Dermis blood vessel endothelial cell (primary cell): ENCODE measurements at regions not wholly inside any gene's neighbourhood (a gene's known extent, or its start where the extent isn't known, plus 50 kb on each side); places are given as distances from the start of the nearest gene placed in this dataset.
"Not testable (repeated sequence)": the region's sequence is repeated elsewhere in the genome, so short reads cannot be mapped to it uniquely, and the experiment has no call there.

Source experiments
- DNase-seq: peaks from one replicate; pipeline ENCODE4 v3.0.0; 2010

DNA sequence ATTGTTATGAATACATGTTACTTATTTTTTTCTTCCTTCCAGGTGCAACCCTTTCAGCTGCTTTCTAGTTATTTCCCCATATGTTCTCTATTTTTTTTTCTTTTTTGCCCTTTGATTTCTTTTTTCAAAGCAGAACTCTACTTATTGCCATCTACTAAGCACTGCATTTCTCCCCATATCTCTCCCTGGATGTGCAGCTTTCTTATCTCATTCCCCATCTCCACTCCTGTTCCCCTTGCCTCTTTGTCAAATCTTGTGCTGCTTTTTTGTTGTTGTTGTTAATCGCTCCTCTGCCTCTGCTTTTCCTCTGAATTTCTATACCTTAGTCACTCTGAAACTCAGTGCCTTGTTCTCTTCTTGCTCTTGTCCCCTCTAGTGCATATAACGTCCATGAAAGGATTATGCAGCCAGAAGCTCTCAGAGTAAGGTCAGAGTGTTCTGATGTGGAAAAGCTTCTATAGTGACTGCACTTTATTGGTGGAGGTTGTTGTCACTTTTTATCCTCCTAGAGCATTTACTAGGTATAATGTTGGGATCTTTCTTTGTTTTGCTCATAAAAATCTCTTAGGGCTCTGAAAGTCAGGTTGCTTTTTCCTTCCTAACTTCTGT lies 51.1 kb upstream of the JADE1 start:
- no peak for DNase-seq

DNA sequence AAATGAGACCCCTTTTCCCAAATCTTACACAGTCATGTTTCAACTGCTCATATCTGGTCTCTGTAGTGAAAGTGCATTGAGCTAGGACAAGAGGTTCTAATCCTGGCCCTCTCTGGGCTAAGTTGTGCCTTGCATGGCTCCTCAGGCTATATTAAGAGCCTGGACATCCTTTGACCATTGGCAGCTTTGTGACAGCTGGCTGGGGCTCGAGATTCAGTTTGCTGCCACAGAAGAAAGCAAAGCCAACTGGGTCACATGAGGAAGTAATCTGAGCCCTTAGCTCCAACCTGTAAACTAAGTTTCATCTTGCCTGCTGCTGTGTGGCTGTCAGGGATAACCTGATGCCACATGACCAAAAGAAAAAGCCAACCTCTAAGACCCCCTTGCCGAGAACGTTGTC lies 51.8 kb upstream of the JADE1 start:
- DNase-seq = no peak

DNA sequence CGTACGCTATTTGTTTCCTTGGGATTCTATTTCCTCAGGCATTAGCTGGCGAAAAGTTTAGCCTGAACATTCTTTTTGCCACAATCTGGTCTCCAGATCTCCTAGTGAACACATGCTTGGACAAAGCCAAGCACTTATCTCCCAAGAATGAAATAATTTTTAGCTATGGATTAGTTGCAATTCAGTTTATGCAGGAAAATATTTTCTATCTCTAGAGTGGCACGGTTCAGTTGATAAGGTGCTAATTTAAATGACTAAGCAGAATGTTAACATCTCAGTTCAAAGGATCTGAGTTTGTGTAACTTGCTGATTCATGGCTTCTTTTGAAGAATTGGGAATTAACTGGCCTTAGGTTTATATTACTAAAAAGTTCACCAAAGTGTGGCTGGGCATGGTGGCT lies 58.1 kb upstream of the JADE1 start:
- DNase-seq = no peak

DNA sequence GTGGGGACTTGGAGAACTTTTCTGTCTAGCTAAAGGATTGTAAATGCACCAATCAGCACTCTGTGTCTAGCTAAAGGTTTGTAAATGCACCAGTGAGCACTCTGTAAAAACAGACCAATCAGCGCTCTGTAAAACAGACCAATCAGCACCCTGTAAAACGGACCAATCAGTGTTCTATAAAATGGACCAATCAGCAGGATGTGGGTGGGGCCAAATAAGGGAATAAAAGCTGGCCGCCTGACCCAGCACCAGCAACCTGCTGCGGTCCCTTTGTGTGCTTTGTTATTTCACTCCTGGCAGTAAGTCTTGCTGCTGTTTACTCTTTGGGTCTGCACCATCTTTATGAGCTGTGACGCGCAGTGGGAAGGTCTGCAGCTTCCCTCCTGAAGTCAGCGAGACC lies 67.8 kb upstream of the JADE1 start:
- DNase-seq = not testable (repeated sequence)

DNA sequence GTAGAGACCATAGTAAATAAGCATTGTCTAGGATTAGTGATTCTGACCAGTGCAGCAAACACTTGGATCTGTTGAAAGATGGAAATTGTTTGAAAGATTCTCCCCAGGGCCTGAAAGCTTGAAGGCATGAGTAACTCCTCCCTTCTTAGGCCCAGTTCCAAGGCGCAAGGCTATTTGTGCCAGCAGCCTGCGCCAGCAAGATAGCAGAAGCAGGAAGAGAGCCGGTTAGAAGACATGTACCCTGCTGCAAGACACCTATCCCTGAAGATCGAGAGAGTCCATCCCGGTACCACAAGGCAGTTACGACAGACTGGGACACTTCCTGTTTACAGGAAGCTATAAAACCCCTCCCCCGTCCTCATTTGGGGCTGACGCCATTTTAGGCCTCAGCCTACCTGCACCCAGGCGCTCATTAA lies 72.4 kb upstream of the JADE1 start:
- DNase-seq = no peak

DNA sequence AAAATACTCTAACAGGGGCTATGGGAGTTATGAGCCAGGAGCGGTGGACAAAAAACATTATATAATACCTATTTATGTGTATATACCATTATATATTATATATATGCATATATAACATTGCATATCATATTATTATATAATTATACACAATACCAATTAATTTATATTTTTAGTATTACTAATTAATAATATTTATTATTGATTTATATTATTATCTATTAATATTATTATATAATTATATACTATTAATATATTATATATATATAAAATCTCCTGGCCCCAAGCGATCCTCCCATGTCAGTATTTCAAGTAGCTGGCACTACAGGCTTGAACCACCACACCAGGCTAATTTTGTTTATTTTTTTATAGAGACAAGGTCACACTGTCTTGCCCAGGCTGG lies 73.8 kb upstream of the JADE1 start:
- DNase-seq = no peak

DNA sequence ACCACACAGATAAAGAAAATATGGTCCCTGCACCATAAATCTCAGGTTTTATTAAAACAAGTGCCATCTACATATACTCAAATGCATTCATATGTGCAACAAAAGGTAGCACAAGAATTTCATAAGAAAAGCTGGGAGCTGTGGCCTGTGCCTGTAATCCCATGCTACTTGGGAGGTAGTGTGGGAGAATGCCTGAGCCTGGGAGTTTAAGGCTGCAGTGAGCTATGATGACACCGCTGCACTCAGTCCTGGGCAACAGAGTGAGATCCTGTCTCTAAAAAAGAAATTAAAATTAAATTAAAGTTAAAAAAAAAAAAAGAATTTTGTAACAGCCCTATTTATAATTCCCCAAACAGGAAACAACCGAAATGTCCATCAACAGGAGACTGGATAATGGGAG lies 81.3 kb upstream of the JADE1 start:
- no peak for DNase-seq

DNA sequence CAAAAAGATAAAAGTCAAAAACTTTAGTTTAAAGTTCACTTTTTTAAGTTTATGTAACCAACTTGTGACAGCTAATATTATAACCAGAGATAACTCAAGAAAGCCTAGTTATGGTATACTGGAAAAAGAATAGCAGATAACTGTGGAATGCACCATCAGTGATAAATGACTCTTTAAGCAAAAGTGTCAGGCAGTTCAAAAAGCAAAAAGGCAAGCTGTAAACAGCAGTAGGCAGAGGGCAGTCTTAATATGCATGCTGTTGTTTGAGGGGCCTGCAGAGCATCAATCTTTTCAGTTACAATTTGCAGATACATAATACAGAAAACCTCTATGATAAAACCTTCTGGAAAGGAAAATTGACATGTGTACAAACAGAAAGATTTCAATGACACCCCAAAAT lies 81.8 kb upstream of the JADE1 start:
- DNase-seq = no peak

DNA sequence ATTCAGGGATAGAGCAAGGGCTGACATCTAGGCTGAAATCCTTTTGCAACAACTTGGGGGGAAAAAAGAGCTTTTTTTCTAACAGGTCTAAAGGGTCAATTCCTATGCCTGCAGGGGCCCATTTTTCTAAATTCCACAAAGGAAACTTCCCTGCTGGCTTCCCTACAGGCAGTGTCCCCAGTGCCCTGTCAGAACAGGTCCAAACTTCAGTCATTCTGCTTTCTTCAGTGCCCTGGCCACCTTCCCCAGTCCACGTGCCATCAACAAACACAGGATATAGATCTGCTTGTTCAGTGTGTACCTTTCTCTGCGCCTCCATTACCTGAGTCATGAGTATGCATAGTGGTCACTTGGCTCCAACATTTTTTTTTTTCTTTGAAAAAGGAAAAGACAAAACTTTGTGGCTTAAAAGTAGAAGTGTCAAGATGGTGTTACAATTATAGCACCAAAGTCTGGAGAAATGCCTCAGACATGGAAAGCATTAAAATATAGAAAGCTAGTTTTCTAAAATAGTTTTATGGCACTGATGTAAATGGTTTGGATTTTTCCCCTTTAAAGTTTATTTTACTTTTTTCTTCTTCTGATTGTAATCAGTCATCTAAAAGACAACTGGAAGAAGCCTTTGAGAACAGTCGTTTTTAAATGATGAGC lies 84.0 kb upstream of the JADE1 start:
- no peak for DNase-seq

DNA sequence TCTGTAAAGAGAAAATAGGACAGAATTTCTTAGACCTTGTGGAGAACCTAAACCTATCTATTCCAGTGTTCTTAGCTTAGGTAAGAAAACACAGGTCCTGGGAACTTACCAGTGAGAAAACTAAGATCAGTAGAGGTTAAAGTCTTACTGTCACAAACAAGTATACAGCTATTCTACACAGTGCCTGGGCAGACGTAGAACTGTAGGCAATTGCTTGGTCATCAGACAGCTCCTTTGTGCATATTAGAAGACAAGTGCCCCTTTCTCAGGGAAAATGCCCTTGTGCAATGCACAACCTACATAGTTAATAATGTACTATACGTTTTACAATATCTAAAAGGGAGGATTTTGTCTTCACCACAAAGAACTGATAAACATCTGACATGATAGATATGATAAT lies 86.6 kb upstream of the JADE1 start:
- DNase-seq = no peak

DNA sequence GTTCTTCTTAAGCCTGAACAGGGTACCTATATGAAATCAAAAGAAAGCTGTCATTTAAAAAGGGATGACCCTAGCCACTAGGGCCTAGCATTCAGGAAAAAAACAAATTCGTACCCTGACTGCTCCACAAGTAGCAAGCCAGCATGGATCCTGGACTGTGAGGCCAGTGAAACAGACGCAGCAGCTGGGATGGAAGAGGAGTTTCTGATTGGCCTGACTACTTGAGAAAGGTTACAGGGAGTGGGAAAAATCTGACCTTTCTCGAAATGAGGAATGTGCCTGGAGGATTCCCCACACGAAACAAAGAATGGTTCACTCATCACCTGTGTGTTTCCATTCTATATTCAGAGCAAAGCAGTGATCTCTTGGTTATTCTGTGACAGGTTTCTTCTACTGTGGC lies 87.6 kb upstream of the JADE1 start:
- DNase-seq = no peak

DNA sequence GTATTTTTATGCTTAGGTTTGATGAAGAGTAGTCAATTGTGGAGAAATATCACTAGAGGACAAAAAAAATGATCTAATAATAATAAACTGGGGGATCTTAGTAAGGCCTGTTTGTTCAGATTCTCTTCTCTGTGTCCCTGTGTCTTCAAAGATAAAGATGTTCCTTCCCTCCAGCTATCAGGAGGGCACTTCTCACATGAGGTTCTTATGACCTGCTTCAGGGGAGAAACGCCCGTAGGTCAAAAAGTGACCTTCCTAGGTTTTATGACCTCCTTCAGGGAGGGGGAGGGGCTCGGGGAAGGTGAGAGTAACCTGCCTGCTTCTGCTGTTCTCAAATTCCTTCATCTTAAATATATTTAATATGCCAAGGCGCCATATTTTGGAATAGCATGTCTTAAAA lies 89.2 kb upstream of the JADE1 start:
- no peak for DNase-seq

DNA sequence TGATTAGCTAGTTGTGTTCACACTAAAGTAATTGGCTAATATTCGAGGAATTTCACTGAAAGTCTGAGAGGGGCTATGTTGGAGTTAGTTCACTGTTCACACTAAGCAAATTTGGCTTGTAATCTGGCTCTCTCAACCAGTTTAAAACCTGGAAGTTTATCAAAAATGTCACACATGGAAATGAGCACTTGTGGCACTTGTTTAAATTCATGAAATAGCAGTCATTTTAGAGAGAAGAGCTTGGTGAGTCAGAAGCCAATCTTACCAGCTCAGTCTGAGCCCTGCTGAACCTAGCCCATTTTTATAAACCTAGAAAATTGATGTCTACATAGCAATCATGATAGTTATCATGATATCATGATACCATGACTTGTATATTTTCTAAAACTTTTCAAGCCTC lies 90.7 kb upstream of the JADE1 start:
- no peak for DNase-seq

DNA sequence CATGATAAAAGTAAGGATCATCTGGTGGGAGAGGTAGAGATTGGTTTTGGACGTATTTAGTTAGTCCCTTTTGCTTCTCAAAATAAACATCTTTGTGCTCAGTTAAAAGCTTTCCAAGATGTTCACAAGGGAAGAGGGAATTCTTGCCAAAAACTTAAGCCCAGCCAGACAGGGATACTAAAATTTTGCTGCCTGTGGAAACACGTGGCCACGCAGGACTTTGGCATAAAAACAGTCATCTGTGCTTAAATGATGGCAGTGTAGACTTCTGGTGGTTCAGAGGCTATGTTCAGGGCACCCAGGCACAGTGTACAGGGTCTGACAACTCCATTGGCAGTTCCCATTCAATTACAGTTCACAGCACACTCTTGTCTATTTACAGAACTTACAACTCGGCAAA lies 93.2 kb upstream of the JADE1 start:
- DNase-seq = no peak

DNA sequence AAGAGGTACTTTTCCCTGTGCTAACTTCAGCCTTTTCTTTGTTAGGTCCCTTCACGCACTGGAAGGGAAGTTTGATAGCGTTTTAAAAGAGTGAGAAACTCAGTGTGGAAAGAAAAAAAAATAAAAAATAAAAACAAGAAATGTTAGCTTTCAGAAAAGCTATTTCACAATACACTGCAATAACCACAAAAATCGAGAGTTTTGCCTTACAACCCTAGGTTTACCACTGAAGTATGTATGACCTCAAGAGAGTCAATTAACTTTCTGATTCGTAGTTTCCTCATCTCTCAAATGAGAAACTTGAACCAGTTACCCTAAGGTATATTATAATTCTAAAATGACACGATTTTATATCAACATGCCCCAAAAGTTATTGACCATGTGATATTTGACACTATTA lies 93.9 kb upstream of the JADE1 start:
- no peak for DNase-seq

DNA sequence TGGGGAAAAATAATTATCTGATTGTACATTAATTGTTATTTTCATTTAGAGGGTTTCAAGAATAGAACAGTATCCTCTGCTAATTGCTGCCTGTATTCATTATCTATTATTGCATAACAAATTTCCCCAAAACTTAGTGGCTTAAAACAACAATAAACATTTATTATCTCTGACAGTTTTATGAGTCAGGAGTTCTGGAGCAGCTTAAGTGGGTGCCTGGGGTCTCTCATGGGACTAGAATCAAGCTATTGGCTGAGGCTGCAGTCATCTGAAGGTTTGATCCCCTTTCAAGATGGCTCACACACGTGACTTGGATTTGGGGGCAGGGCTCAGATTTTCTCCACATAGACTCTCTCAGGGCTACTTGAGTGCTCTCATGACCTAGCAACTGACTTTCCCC lies 98.1 kb upstream of the JADE1 start:
- DNase-seq = no peak

DNA sequence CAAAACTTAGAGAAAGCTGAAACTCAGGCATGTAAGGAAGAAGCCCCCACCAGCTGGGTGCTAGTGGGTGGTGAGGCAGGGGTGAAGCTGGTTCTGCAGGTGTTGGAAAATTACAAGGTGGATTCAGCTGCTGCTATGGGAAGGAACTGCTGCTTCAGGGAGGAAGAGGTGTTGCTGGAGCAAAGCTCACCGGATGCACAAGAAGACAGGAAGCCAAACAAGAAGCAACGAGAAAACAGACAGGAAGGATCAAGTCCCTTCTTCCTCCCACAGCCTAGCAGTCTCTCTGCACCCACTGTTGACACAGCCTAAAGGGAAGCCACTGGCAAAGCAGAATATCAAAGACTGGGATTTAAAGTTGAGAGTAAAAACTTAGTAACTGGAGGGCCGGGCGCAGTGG lies 100.2 kb upstream of the JADE1 start:
- DNase-seq = peak; percentile 10

DNA sequence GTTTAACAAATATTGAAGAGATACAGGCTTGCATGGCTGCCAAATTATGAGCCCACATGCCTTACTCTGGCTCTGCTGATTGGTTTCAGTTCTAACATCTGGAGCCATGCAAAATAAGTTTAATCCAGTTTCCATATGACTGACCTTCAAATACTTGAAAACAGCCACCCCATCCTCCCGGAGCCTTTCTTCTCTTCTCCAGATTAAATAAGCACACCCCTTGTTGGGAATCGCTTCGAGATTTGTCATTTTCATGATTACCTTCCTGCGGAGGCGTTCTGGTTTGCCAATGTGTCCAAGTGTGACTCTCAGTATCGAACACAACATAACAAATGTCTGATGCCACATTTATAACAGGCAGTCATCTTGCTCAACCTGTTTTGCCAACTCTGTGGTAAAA lies 101.6 kb upstream of the JADE1 start:
- no peak for DNase-seq

DNA sequence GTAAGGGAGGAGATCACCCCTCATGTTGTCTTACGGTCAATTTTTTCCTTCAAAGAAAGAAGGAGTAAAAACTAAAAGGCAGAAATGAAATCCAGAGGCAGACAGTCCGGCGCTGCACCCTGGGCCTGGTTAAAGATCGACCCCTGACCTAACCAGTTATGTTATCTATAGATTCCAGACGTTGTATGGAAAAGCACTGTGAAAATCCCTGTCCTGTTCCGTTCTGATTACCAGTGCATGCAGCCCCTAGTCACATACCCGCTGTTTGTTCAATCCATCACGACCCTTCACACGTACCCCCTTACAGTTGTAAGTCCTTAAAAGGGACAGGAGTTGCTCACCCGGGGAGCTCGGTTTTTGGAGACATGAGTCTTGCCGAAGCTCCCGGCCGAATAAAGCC lies 105.6 kb upstream of the JADE1 start:
- no peak for DNase-seq

DNA sequence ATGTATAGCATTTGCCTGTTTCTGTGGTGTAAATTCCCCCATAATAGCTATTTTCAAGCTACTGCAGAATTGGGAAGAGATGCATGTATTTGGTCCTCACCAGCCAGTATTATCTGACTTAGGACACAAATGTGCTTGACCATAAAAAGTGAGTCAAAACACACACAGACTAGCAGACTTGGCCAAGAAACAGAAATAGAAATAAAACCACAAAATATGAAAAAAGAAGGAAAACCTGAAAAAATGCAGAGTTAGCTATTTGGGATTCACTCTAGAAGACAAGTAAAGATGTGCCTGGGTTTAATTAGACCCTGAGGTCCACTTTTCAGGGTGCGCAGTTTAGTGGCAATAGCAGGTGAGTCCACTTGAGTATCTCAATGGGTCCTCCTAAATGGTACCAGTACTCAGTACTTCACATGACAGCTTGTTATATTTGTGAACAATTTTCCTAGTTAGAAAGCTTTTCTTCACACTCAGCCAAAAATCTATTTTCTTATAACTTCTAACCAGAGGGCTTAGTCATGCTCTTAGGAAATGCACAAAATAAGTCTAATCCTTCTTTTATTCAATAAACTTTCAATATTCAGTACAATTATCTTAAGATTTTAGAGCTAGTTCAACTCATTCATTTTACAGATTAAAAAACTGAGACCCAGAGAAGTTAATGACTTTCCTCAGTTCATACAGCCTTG lies 108.7 kb upstream of the JADE1 start:
- DNase-seq = no peak

DNA sequence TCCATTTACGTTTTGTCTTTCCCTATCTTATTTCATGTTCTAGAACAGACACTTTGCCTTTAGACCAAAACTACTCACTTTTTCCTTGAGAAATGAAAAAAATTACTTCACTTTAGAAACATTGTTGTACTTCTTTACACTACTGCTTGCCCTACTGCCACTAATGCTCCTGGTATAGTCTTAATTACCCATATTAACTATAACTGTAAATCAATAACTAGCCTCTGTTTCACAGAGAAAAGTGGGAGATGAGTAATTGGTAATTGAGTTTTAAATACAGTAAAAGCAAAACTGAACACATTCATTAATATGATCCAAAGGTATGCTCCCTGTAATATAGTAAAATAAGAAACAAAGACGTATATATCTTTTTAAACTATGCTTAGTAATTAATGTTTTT lies 111.1 kb upstream of the JADE1 start:
- DNase-seq = no peak

DNA sequence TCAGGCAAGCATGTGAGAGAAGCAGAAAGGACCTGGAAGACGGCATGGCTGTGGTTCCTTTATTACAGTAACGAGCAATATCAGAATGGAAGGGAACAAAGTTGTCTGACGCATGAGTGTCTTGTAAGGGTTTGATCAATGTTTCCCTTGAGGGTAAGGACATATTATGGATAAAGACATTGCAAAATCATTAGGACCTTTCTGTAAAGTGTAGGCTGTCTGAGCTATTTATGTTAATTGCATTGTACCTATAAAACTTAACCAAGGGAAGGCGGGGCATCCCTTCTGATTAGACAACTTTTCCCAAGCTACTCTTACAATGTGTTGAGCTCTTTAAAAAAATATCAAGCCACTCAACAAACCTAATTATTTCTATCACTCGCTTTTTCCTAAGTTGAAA lies 112.2 kb upstream of the JADE1 start:
- no peak for DNase-seq

DNA sequence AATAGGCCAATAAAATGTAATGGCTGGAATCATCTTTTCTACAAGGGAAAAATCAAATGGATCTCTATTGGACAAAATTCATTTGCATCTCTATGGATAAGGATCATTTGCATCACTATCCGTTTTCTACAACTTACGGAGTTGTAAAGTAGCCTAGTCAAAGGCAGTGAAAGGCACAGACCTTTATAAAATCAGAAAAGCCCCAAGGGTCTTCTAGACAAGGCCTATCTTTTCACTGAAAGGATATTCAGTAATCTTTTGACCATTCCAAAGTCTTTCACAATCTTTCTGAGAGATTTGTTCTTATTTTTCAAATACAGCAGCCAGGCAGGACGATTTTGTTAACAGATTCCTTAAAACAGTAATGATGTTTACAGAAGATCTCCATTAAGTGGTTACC lies 119.5 kb upstream of the JADE1 start:
- DNase-seq = no peak

DNA sequence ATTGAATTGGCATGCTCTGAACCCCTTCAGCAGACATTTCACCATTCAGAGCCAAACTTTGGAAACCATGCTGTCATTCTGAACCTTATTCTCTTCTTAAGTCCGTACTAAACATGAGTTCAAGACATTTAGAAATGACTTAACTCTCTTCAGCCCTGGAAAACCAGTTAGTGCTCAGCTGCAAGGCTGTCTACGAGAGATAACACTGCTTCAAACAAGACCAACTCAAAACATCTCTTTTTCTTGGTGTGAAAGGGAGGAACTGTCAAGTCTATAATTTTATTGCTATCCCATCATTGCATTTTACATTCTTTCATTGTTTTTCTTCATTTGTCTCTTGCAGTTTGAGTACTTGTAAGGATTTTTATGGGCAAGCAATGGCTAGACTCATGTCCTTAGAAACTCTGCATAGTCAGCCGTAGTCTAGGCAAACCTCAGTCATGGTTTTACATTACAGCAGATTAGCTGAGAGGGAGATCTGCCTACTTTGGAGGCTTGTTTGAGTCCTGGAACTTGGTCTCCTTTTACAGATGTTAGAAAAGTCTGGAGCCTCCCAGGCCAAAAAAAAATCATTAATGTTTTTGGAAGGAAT lies 120.6 kb upstream of the JADE1 start:
- DNase-seq = no peak
